Fibroblast of peridontal ligament (primary cell): ENCODE measurements at regions not wholly inside any gene's neighbourhood (a gene's known extent, or its start where the extent isn't known, plus 50 kb on each side); places are given as distances from the start of the nearest gene placed in this dataset.
A peak's percentile ranks its signal among the peaks of the same experiment; 100 is the strongest.
"Not testable (repeated sequence)": the region's sequence is repeated elsewhere in the genome, so short reads cannot be mapped to it uniquely, and the experiment has no call there.

Experiments used
- DNase-seq: peaks from one replicate; pipeline ENCODE4 v3.0.0-alpha.2; 2010; ENCODE audit errors: extremely low read depth

DNA sequence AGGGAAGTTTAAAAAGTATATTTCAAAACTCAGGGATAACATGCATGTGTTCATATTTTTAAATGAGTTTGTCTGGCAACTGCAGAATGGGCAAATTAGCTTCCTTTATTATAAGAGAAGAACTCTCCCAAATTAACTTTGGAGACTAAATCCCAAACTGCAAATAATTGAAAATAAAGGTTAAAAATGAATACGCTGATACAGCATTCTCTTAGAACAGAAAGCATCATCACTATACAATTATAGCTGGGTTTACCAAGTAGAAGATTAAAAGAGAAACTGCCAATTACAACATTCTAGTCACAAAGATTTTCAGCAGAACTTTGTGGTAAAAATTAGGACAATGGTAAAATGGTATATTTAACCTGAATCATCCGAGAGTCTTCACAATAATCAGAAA is 73.3 kb downstream of the OLFM4 start:
- DNase-seq = no peak

DNA sequence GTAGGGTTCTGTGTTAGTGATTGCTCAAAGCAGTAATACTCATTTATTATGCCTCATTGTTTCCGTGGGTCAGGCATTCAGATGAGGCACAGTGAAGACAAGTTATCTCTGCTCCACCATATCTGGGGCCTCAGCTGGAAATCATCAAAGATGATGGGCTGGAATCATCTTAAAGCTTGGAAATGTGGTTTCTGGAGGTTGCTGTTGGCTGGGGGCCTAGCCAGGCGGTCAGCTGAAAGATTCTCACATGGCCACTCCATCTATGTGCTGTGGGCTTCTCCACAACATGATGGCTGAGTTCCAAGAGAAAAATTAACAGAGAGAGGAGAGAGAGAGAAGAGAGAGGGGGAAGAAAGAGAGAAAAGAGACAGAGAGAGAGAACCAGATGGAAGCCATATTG is 75.5 kb downstream of the OLFM4 start:
- DNase-seq = peak; percentile 54

DNA sequence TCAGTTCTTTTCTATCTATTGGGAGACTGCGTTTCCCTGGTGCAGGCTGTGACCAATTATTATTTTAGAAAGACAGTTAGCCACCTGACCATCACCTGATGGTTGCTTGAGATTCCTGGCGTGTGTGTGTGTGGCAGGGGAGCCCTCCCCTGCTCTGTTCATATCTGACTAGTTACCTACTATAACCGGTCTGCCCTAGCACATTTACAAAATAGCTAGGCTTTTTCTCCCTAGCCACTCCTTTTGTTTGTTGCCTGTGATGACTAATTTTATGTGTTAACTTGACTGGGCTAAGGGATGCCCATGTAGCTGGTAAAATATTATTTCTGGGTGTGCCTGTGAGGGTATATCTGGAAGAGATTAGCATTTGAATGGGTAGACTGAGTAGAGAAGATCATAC is 76.9 kb downstream of the OLFM4 start:
- no peak for DNase-seq

DNA sequence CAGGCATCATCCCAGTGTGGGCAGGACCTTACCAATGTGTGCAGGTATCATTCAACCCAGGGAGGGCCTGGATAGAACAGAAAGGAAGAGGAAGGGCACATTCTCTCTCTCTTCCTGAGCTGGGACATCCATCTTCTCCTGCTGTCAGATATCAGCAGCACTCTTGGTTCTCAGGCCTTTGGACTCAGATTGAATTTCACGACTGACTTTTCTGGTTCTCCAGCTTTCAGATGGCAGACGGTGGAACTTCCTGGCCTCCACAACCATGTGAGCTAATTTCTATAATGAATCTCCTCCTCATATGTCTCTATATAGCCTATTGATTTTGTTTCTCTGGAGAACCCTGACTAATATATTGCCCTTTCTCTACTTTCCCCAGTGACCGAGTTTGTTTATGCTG is 77.3 kb downstream of the OLFM4 start:
- no peak for DNase-seq

GRCh38 chr13:53110181-53110580 is 81.6 kb downstream of the OLFM4 start:
- DNase-seq = no peak

- DNase-seq = no peak
Measured at GRCh38 chr13:53110614-53111013, 82.0 kb downstream of the OLFM4 start.

DNA sequence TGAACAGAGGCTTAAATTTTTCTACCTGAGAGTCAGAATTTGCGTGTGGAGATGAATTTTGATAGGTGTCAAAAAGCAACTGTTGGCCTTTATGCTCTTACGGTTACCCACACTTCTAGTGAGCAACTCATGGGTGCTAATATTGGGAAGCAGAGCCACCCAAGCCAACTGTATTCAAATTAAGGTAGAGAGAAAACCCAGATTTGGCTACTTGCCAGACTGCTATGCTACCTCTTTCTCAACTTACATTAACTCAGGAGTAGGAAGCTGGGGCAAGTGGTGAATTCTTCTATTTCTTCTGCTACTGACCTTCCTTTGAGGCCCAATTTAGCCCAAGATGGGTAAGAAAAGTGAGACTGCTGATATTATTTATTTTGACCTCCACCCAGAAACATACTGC is 83.9 kb downstream of the OLFM4 start:
- DNase-seq = no peak

DNA sequence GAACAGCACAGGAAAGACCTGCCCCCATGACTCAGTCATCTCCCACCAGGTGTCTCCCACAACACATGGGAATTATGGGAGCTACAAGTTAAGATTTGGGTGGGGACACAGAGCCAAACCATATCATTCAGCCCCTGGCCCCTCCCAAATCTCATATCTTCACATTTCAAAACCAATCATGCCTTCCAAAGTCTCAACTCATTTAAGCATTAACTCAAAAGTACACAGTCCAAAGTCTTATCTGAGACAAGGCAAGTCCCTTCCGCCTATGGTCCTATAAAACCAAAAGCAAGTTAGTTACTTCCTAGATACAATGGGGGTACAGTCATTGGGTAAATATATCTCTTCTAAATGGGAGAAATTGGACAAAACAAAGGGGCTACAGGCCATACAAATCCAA is 88.4 kb downstream of the OLFM4 start:
- not testable (repeated sequence) for DNase-seq

GRCh38 chr13:53121131-53121773 is 92.6 kb downstream of the OLFM4 start:
- no peak for DNase-seq

DNA sequence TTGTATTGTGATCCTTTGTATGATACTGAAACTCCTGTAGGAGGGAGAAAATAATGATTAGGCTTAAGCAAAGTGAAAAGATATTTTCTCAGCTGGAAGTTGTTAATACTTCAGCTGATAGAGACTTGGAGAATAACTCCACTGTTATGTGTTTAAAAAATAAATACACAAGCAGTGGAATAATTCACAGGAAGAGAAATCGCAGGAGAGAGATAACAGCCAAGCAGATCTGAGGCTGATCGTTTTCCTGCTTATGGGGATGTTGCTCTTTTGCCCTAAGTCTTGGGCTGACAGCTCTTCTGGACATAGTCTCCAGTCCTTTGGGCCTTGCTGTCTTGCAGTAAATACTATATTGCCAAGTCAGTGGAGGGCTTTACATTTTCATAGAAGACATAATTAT is 93.3 kb downstream of the OLFM4 start:
- DNase-seq = no peak

DNA sequence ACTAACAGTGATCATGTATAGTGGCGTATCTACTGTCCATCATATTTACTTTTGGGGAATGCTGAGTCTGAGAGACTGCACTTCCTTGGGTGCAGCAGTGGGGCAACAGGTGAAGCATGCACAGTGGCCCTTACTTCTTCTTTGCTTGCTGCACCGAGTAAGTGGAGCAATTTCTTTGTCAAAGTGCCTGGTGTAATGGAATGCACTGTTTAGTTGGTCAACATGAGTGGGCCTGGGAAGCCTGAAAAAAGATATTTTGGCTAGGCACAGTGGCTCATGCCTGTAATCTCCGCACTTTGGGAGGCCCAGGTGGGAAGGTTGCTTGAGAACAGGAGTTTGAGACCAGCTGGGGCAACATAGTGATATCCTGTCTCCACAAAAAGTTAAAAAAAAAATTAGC is 94.9 kb downstream of the OLFM4 start:
- no peak for DNase-seq

GRCh38 chr13:53124623-53125022 is 96.0 kb downstream of the OLFM4 start:
- DNase-seq = no peak

DNA sequence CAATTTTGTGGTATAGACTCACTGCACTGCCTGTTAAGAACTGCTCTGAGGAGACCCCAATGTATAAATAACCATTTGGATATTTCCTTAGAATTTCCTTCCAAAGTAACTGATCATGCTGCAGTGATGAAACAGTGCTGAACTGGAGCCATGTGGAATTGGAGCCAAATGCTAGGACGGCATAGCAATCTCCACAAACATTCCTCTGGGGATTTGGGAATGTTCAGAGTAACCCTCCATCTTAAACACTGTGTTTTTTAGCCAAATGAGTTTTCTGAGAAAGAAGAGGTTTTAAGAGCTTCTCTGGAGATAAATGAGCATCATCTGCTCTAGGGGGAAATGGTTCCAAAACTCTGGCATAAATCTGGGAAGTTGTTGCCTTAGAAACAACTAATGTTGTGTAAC is 98.2 kb downstream of the OLFM4 start:
- peak; percentile 93 for DNase-seq

- peak; percentile 12 for DNase-seq
Measured at GRCh38 chr13:53127373-53127772, 98.8 kb downstream of the OLFM4 start.

- no peak for DNase-seq
Measured at GRCh38 chr13:53129864-53130393, 101.3 kb downstream of the OLFM4 start.

GRCh38 chr13:53131361-53131760 is 102.7 kb downstream of the OLFM4 start:
- DNase-seq = no peak

GRCh38 chr13:53135301-53135700 is 106.7 kb downstream of the OLFM4 start:
- no peak for DNase-seq

- no peak for DNase-seq
Measured at GRCh38 chr13:53136554-53137215, 108.1 kb downstream of the OLFM4 start.

DNA sequence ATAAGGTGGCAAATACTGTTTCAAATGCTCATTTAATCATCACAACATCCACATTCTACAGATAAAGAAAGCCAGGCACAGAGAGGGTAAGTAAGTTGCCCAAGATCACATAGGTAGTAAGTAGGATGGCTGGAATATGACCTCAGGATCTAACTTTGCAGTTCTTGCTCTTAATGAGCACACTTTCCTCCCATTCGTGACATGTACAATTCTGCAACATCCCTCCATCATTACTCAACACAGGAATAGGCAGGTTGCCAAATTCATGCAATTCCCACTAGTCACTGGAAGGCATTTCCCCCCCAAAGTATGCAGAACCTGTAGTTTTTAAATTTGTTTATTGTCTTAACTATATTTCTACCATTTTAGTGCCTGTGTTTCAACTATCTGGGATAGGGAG is 109.2 kb downstream of the OLFM4 start:
- peak; percentile 91 for DNase-seq

- peak; percentile 67 for DNase-seq
Measured at GRCh38 chr13:53138376-53139036, 109.9 kb downstream of the OLFM4 start.

DNA sequence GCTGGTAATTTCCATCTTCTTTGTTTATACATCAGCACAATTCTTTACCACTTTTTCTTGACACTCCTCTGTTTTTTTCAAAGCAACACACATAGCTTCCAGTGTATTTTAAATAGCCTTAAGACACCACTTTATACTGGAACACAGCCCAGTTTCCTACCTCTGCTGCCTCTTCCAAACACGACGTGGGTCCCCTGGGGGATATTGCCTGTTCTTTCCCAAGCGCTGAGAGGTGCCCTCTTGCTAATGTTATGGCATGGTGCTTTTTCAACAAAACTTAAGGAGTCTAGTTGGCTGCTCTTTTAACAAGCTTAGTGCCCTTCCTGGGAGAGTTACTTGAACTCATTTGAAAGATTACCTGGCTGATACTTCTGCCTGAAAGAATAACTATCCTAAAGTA is 112.7 kb downstream of the OLFM4 start:
- no peak for DNase-seq

DNA sequence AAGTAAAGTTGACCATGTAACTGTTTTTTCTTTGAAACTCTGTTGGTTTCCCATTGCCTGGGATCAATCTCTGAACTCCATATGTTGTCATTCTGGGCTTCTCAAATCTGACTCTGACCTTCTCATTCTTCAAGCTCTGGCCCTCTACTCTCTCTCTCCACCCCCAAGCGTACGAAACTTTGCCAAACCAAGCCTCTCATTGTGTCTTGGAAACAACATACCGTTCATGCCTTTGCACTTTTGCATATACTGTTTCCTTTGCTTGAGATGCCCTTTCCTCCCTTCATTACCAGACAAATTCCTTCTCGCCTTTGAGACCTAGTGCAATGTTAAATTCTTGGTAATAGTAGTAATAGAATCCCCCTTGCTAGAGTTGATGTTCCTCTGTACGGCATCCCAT is 113.7 kb downstream of the OLFM4 start:
- peak; percentile 58 for DNase-seq

GRCh38 chr13:53143757-53144339 is 115.2 kb downstream of the OLFM4 start:
- DNase-seq = no peak
